ENCODE measurements at regions not wholly inside any gene's neighbourhood (a gene's known extent, or its start where the extent isn't known, plus 50 kb on each side); places are given as distances from the start of the nearest gene placed in this dataset.

GRCh38 chr13:42684226-42684625, 97.2 kb upstream of the FAM216B start:
- no peak overlapping the region for H3K9ac ChIP-seq (ENCODE audit: low read depth, low read length)

GRCh38 chr13:42685751-42686150, 95.6 kb upstream of the FAM216B start:
- TF ChIP-seq, protein P1, sequence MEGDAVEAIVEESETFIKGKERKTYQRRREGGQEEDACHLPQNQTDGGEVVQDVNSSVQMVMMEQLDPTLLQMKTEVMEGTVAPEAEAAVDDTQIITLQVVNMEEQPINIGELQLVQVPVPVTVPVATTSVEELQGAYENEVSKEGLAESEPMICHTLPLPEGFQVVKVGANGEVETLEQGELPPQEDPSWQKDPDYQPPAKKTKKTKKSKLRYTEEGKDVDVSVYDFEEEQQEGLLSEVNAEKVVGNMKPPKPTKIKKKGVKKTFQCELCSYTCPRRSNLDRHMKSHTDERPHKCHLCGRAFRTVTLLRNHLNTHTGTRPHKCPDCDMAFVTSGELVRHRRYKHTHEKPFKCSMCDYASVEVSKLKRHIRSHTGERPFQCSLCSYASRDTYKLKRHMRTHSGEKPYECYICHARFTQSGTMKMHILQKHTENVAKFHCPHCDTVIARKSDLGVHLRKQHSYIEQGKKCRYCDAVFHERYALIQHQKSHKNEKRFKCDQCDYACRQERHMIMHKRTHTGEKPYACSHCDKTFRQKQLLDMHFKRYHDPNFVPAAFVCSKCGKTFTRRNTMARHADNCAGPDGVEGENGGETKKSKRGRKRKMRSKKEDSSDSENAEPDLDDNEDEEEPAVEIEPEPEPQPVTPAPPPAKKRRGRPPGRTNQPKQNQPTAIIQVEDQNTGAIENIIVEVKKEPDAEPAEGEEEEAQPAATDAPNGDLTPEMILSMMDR (IDR thresholded peaks at IDR 0.05; ENCODE audit: borderline replicate concordance, extremely low read depth, low read length, poor library complexity, severe bottlenecking), result no peak
- TF ChIP-seq EZH2 (IDR thresholded peaks at IDR 0.05; ENCODE audit: borderline replicate concordance, low read depth, low read length, severe bottlenecking), result no peak
- Histone ChIP-seq H3K36me3 (ENCODE audit: insufficient read depth, low read length) (no peaks in the 10 kb centered on the region), H3K4me3 (ENCODE audit: low read depth in 1 of 2, low read length in 2 of 2) (no peak overlapping the region)

More at GRCh38 chr13:42684226-42684625, 97.2 kb upstream of the FAM216B start:
- H4K20me1 ChIP-seq (ENCODE audit: insufficient read depth, low read length), result no peaks in the 10 kb centered on the region
- TF ChIP-seq, protein P1 (IDR thresholded peaks at IDR 0.05; ENCODE audit: borderline replicate concordance, extremely low read depth, low read length, poor library complexity, severe bottlenecking), result no peak
- no peak for TF ChIP-seq EZH2 (IDR thresholded peaks at IDR 0.05; ENCODE audit: borderline replicate concordance, low read depth, low read length, severe bottlenecking)
- no peak overlapping the region for H3K4me2 ChIP-seq (ENCODE audit: insufficient read depth, low read length)
- H3K27ac ChIP-seq (ENCODE audit: low read length), result no peak overlapping the region
- no peak overlapping the region for H2AFZ ChIP-seq (ENCODE audit: low read depth, low read length)
- no peaks in the 10 kb centered on the region for H3K79me2 ChIP-seq (ENCODE audit: insufficient read depth, low read length)
- H3K4me3 ChIP-seq (ENCODE audit: low read depth in 1 of 2, low read length in 2 of 2), result no peak overlapping the region
- peaks cover 4% of the 10 kb centered on the region for H3K27me3 ChIP-seq (ENCODE audit: insufficient read depth, low read length, poor library complexity)
- no peaks in the 10 kb centered on the region for H3K36me3 ChIP-seq (ENCODE audit: insufficient read depth, low read length)
- ATAC-seq (ENCODE audit: insufficient read depth, low read depth) (no peak), DNase-seq (no peak)
- no peaks in the 10 kb centered on the region for H3K9me3 ChIP-seq (ENCODE audit: insufficient read depth, low read length, severe bottlenecking)
- H3K4me1 ChIP-seq (ENCODE audit: insufficient read depth, low read length), result no peaks in the 10 kb centered on the region

DNA sequence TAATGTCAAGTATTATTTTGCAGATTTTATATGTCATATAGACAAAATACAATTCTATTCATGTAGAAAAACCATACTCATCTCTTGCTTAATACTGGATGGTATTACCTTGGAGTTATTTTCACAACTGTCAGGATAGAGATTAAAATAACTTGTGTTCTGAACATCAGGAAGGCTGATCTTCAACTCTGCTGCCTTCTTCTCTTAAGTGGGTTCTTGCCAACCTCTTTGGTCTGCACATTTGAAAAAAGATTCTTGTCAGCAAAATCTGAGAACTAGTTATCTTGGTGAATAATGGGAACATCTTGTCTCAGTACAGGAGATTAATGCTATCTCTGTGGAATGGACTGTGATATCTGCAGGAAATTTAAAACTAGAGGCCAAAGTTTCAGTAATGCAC, 95.2 kb upstream of the FAM216B start:
- no peak overlapping the region for H2AFZ ChIP-seq (ENCODE audit: low read depth, low read length)
- no peak for TF ChIP-seq EZH2 (IDR thresholded peaks at IDR 0.05; ENCODE audit: borderline replicate concordance, low read depth, low read length, severe bottlenecking)
- TF ChIP-seq, protein P1 (IDR thresholded peaks at IDR 0.05; ENCODE audit: borderline replicate concordance, extremely low read depth, low read length, poor library complexity, severe bottlenecking), result no peak
- ATAC-seq (ENCODE audit: insufficient read depth, low read depth), result no peak

More at GRCh38 chr13:42685751-42686150, 95.6 kb upstream of the FAM216B start:
- Histone ChIP-seq H3K9ac (ENCODE audit: low read depth, low read length) (no peak overlapping the region), H3K27ac (ENCODE audit: low read length) (no peak overlapping the region), H3K4me2 (ENCODE audit: insufficient read depth, low read length) (no peak overlapping the region), H3K9me3 (ENCODE audit: insufficient read depth, low read length, severe bottlenecking) (no peaks in the 10 kb centered on the region), H4K20me1 (ENCODE audit: insufficient read depth, low read length) (no peaks in the 10 kb centered on the region), H3K4me1 (ENCODE audit: insufficient read depth, low read length) (no peaks in the 10 kb centered on the region), H3K79me2 (ENCODE audit: insufficient read depth, low read length) (no peaks in the 10 kb centered on the region), H2AFZ (ENCODE audit: low read depth, low read length) (no peak overlapping the region), H3K27me3 (ENCODE audit: insufficient read depth, low read length, poor library complexity) (peaks cover 2% of the 10 kb centered on the region)
- DNase-seq (no peak), ATAC-seq (ENCODE audit: insufficient read depth, low read depth) (no peak)

DNA sequence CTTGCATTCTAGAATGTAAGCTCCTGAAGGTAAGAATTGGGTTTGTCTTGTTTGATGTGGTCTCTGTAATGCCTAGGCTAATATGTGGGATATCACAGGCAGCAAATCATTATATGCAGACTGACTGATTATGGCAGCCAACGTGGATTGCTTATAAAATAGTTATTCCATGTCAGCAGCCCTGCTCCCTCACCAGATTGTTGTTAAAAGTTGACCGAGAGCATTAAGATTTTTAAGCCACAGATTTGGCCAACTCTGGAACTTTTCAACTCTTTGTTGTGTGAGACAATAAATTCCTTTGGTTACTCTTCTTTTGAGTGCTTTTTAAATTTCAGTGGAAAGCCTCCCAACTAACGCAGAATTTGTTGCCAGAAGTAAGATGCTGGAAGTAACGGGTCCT, 92.6 kb upstream of the FAM216B start:
- Histone ChIP-seq H4K20me1 (ENCODE audit: insufficient read depth, low read length) (no peaks in the 10 kb centered on the region), H3K79me2 (ENCODE audit: insufficient read depth, low read length) (no peaks in the 10 kb centered on the region), H3K9me3 (ENCODE audit: insufficient read depth, low read length, severe bottlenecking) (no peaks in the 10 kb centered on the region), H3K9ac (ENCODE audit: low read depth, low read length) (no peak overlapping the region), H3K36me3 (ENCODE audit: insufficient read depth, low read length) (no peaks in the 10 kb centered on the region), H3K27ac (ENCODE audit: low read length) (no peak overlapping the region), H2AFZ (ENCODE audit: low read depth, low read length) (no peak overlapping the region), H3K27me3 (ENCODE audit: insufficient read depth, low read length, poor library complexity) (no peaks in the 10 kb centered on the region), H3K4me1 (ENCODE audit: insufficient read depth, low read length) (no peaks in the 10 kb centered on the region), H3K4me3 (ENCODE audit: low read depth in 1 of 2, low read length in 2 of 2) (no peak overlapping the region), H3K4me2 (ENCODE audit: insufficient read depth, low read length) (no peak overlapping the region)
- ATAC-seq (ENCODE audit: insufficient read depth, low read depth), result no peak
- DNase-seq, result no peak
- TF ChIP-seq EZH2 (IDR thresholded peaks at IDR 0.05; ENCODE audit: borderline replicate concordance, low read depth, low read length, severe bottlenecking), result no peak
- TF ChIP-seq, protein P1 (IDR thresholded peaks at IDR 0.05; ENCODE audit: borderline replicate concordance, extremely low read depth, low read length, poor library complexity, severe bottlenecking), result no peak

More for the DNA sequence above, 95.2 kb upstream of the FAM216B start:
- no peaks in the 10 kb centered on the region for H4K20me1 ChIP-seq (ENCODE audit: insufficient read depth, low read length)
- H3K9ac ChIP-seq (ENCODE audit: low read depth, low read length), result no peak overlapping the region
- no peak for DNase-seq
- H3K79me2 ChIP-seq (ENCODE audit: insufficient read depth, low read length), result no peaks in the 10 kb centered on the region
- no peaks in the 10 kb centered on the region for H3K4me1 ChIP-seq (ENCODE audit: insufficient read depth, low read length)
- H3K9me3 ChIP-seq (ENCODE audit: insufficient read depth, low read length, severe bottlenecking), result no peaks in the 10 kb centered on the region
- no peak overlapping the region for H3K27ac ChIP-seq (ENCODE audit: low read length)
- H3K27me3 ChIP-seq (ENCODE audit: insufficient read depth, low read length, poor library complexity), result no peaks in the 10 kb centered on the region
- no peaks in the 10 kb centered on the region for H3K36me3 ChIP-seq (ENCODE audit: insufficient read depth, low read length)
- no peak overlapping the region for H3K4me2 ChIP-seq (ENCODE audit: insufficient read depth, low read length)
- no peak overlapping the region for H3K4me3 ChIP-seq (ENCODE audit: low read depth in 1 of 2, low read length in 2 of 2)
